GM23338 (cell line): ENCODE measurements at regions not wholly inside any gene's neighbourhood (a gene's known extent, or its start where the extent isn't known, plus 50 kb on each side); places are given as distances from the start of the nearest gene placed in this dataset.

Source experiments
- ATAC-seq: fragments of 200-7000 bp; cut with Tn5 transposase; 3 replicates; pipeline ENCODE4 v1.9.1; 2020
- DNase-seq: peaks from one replicate; pipeline ENCODE4 v3.0.0-alpha.2; 2015; ENCODE audit warnings: low spot score
- H2AFZ ChIP-seq: fragments of 200-600 bp; sonication (generic); 2 replicates; pipeline ENCODE4 v1.8.0; 2016; ENCODE audit warnings: antibody characterized with exemption, mild to moderate bottlenecking, moderate library complexity
- H3F3A ChIP-seq: fragments of 200-600 bp; sonication (generic); replicated peaks from 2 replicates; pipeline ENCODE4 v1.8.0; 2017; ENCODE audit warnings: antibody characterized with exemption, mixed run types, low read depth
- H3K27ac ChIP-seq: fragments of 200-600 bp; sonication (generic); 2 replicates; pipeline ENCODE4 v1.6.1; 2016; ENCODE audit warnings: low read depth
- H3K27me3 ChIP-seq: fragments of 200-600 bp; sonication (generic); 2 replicates; pipeline ENCODE4 v1.8.0; 2016; ENCODE audit warnings: mild to moderate bottlenecking, mixed run types, moderate library complexity; ENCODE audit not compliant: insufficient read depth
- H3K36me3 ChIP-seq: fragments of 200-600 bp; sonication (generic); 2 replicates; pipeline ENCODE4 v1.8.0; 2016; ENCODE audit warnings: mild to moderate bottlenecking; ENCODE audit not compliant: insufficient read depth
- H3K4me1 ChIP-seq: fragments of 200-600 bp; sonication (generic); 2 replicates; pipeline ENCODE4 v1.8.0; 2016; ENCODE audit warnings: mild to moderate bottlenecking, moderate library complexity; ENCODE audit not compliant: insufficient read depth
- H3K4me2 ChIP-seq: fragments of 200-600 bp; sonication (generic); 2 replicates; pipeline ENCODE4 v1.7.1; 2017; ENCODE audit warnings: mixed run types
- H3K4me3 ChIP-seq: fragments of 200-600 bp; sonication (generic); 2 replicates; pipeline ENCODE4 v1.6.1; 2016; ENCODE audit warnings: mixed run types
- H3K79me2 ChIP-seq: fragments of 200-600 bp; sonication (generic); replicated peaks from 2 replicates; pipeline ENCODE4 v1.8.0; 2017; ENCODE audit warnings: mild to moderate bottlenecking; ENCODE audit not compliant: insufficient read depth
- H3K9me2 ChIP-seq: fragments of 200-600 bp; sonication (generic); 2 replicates; pipeline ENCODE4 v1.8.0; 2017; ENCODE audit not compliant: insufficient read depth
- H4K20me1 ChIP-seq: fragments of 200-600 bp; sonication (generic); replicated peaks from 2 replicates; pipeline ENCODE4 v1.8.0; 2017; ENCODE audit warnings: mild to moderate bottlenecking; ENCODE audit not compliant: insufficient read depth
- H3K27ac Mint-ChIP-seq: 2 replicates; pipeline ENCODE4 v1.8.0; 2020; ENCODE audit warnings: inconsistent platforms, mild to moderate bottlenecking, moderate library complexity, mixed read lengths
- H3K27me3 Mint-ChIP-seq: 3 replicates; pipeline ENCODE4 v1.8.0; 2022; ENCODE audit warnings: low read depth, mild to moderate bottlenecking, moderate library complexity, mixed read lengths, inconsistent platforms; ENCODE audit not compliant: insufficient read depth, poor library complexity
- H3K36me3 Mint-ChIP-seq: 3 replicates; pipeline ENCODE4 v1.8.0; 2021; ENCODE audit warnings: low read depth, mild to moderate bottlenecking, inconsistent platforms, moderate library complexity, mixed read lengths
- H3K4me1 Mint-ChIP-seq: 3 replicates; pipeline ENCODE4 v1.8.0; 2020; ENCODE audit warnings: mild to moderate bottlenecking, inconsistent platforms, mixed read lengths
- H3K4me3 Mint-ChIP-seq: 3 replicates; pipeline ENCODE4 v1.8.0; 2021; ENCODE audit warnings: moderate library complexity, mild to moderate bottlenecking, inconsistent platforms, mixed read lengths
- H3K9me3 Mint-ChIP-seq: 3 replicates; pipeline ENCODE4 v1.8.0; 2020; ENCODE audit warnings: moderate library complexity, mild to moderate bottlenecking, inconsistent platforms, mixed read lengths
- JUNB ChIP-seq: IDR thresholded peaks from one replicate; pipeline ENCODE4 v1.6.1; 2016; ENCODE audit warnings: antibody characterized with exemption; ENCODE audit not compliant: unreplicated experiment
- POLR2AphosphoS5 ChIP-seq: IDR thresholded peaks from 2 replicates; pipeline ENCODE4 v1.6.1; 2016; ENCODE audit warnings: antibody characterized with exemption, low read depth
- ZNF331 ChIP-seq: fragments of 250-450 bp; sonication (Bioruptor Pico); IDR thresholded peaks from 2 replicates; pipeline ENCODE4 v1.5.0; 2020; ENCODE audit warnings: low read depth, mild to moderate bottlenecking, moderate library complexity
- TF ChIP-seq, protein P1 (sequence below), 2 experiments: fragments of 200-600 bp in 1 of 2; sonication (generic) in 1 of 2; conservative IDR thresholded peaks; 2 replicates each; pipeline versions ENCODE4 v1.5.1 to v1.6.1; 2016 to 2017; ENCODE audit warnings: antibody characterized with exemption in 2 of 2, low read depth in 2 of 2, mild to moderate bottlenecking in 2 of 2, moderate library complexity in 1 of 2
- TF ChIP-seq, protein P2 (sequence below): IDR thresholded peaks from 2 replicates; pipeline ENCODE4 v1.6.1; 2016; ENCODE audit warnings: antibody characterized with exemption
- TF ChIP-seq, protein P3 (sequence below): fragments of 250-450 bp; sonication (Bioruptor Pico); IDR thresholded peaks from 2 replicates; pipeline ENCODE4 v1.5.0; 2020; ENCODE audit warnings: mild to moderate bottlenecking, moderate library complexity

DNA sequence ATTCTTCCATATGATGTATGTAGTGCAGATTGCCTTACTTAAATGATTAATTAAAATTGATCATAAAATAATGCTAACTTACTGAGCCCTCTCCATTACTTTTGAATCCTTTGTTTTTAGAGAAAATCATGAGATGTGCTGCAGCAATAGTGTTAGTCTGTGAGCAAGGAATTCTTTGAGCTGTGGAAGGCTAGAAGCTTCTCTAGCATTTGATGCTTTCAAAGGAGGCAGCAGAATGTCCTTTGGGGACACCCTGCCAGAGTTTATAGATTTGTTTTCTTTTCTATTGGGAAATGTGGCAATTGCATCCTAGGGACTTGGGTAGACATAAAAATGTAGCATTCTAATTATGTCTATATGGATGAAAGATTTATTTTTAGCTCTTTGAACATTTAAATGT, 284.1 kb upstream of the SMIM30 start (continued):
- no peak for TF ChIP-seq ZNF331 (CRISPR knock-in tag)
- no peak for TF ChIP-seq JUNB
- no peak for TF ChIP-seq POLR2AphosphoS5
- TF ChIP-seq, protein P1, sequence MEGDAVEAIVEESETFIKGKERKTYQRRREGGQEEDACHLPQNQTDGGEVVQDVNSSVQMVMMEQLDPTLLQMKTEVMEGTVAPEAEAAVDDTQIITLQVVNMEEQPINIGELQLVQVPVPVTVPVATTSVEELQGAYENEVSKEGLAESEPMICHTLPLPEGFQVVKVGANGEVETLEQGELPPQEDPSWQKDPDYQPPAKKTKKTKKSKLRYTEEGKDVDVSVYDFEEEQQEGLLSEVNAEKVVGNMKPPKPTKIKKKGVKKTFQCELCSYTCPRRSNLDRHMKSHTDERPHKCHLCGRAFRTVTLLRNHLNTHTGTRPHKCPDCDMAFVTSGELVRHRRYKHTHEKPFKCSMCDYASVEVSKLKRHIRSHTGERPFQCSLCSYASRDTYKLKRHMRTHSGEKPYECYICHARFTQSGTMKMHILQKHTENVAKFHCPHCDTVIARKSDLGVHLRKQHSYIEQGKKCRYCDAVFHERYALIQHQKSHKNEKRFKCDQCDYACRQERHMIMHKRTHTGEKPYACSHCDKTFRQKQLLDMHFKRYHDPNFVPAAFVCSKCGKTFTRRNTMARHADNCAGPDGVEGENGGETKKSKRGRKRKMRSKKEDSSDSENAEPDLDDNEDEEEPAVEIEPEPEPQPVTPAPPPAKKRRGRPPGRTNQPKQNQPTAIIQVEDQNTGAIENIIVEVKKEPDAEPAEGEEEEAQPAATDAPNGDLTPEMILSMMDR (conservative IDR thresholded peaks at IDR 0.05; ENCODE audit: low read depth in 2 of 2): no peak

DNA sequence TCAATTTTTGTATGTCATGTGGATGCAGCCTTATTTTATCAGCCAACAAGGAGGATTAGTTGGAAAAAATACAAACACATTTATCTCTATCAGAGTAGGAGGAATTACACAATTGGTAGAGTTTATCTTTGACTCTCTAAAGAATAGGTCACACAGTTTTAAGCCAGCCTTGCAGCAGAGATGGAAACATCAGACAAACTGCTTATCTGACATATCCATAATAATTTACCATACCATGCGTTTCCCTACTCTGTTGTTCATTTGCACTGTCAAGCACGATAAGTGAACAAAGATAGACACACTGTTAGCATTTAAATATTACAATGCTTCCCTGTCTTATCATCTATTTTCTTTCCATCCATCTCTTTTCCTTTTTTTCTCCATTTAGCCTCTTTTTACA, 283.7 kb upstream of the SMIM30 start:
- Histone ChIP-seq H3K4me3 (no peak overlapping the region), H2AFZ (no peak overlapping the region), H3K27me3 (no peaks in the 10 kb centered on the region), H3K9me2 (no peaks in the 10 kb centered on the region), H3F3A (no peaks in the 10 kb centered on the region), H3K4me2 (no peak overlapping the region), H4K20me1 (no peaks in the 10 kb centered on the region), H3K4me1 (no peaks in the 10 kb centered on the region), H3K79me2 (no peaks in the 10 kb centered on the region), H3K36me3 (no peaks in the 10 kb centered on the region), H3K27ac (no peak overlapping the region)
- DNase-seq (no peak), ATAC-seq (no peak)
- no peaks in the 10 kb centered on the region for H3K9me3 Mint-ChIP-seq
- no peak overlapping the region for H3K27ac Mint-ChIP-seq
- H3K4me1 Mint-ChIP-seq: no peaks in the 10 kb centered on the region
- no peak overlapping the region for H3K4me3 Mint-ChIP-seq
- TF ChIP-seq, protein P1 (conservative IDR thresholded peaks at IDR 0.05; ENCODE audit: low read depth in 2 of 2): no peak
- TF ChIP-seq, protein P2, sequence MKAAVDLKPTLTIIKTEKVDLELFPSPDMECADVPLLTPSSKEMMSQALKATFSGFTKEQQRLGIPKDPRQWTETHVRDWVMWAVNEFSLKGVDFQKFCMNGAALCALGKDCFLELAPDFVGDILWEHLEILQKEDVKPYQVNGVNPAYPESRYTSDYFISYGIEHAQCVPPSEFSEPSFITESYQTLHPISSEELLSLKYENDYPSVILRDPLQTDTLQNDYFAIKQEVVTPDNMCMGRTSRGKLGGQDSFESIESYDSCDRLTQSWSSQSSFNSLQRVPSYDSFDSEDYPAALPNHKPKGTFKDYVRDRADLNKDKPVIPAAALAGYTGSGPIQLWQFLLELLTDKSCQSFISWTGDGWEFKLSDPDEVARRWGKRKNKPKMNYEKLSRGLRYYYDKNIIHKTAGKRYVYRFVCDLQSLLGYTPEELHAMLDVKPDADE: no peak
- no peaks in the 10 kb centered on the region for H3K27me3 Mint-ChIP-seq
- H3K36me3 Mint-ChIP-seq: no peaks in the 10 kb centered on the region

DNA sequence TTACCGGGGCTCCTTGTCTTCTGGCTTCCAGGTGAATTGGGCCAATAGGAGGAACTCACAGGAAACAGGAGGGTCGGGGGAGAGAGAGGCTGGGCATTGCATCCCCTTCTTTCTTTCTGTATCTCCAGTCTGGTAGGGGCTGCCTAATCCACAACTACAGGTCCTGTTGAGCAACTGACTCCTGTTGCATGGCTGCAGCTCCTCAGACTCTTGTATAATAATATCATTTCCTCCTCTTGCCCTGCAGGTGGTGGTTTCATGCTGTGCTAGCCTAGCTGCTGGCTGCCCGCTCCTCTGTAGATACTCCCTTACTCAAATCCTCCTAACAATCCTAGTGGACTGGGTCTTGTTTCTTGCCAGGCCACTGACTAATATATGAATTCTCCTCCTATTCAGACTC, 276.5 kb upstream of the SMIM30 start:
- Histone ChIP-seq H3K4me3 (no peak overlapping the region), H3K4me1 (peaks cover 32% of the 10 kb centered on the region), H2AFZ (no peak overlapping the region), H3K79me2 (no peaks in the 10 kb centered on the region), H3K9me2 (no peaks in the 10 kb centered on the region), H4K20me1 (no peaks in the 10 kb centered on the region), H3K4me2 (peak overlapping the region; percentile 56), H3K27me3 (no peaks in the 10 kb centered on the region), H3F3A (no peaks in the 10 kb centered on the region), H3K27ac (peak overlapping the region; percentile 67), H3K36me3 (no peaks in the 10 kb centered on the region)
- Mint-ChIP-seq H3K36me3 (peaks cover 5% of the 10 kb centered on the region; the same call in 1 of the 3 replicates), H3K27ac (no peak overlapping the region), H3K4me1 (peaks cover 41% of the 10 kb centered on the region), H3K4me3 (no peak overlapping the region), H3K9me3 (peaks cover 1% of the 10 kb centered on the region; the same call in 1 of the 3 replicates), H3K27me3 (peaks cover 2% of the 10 kb centered on the region)
- ATAC-seq (peak; percentile 96), DNase-seq (peak; percentile 82)
- TF ChIP-seq, protein P3, sequence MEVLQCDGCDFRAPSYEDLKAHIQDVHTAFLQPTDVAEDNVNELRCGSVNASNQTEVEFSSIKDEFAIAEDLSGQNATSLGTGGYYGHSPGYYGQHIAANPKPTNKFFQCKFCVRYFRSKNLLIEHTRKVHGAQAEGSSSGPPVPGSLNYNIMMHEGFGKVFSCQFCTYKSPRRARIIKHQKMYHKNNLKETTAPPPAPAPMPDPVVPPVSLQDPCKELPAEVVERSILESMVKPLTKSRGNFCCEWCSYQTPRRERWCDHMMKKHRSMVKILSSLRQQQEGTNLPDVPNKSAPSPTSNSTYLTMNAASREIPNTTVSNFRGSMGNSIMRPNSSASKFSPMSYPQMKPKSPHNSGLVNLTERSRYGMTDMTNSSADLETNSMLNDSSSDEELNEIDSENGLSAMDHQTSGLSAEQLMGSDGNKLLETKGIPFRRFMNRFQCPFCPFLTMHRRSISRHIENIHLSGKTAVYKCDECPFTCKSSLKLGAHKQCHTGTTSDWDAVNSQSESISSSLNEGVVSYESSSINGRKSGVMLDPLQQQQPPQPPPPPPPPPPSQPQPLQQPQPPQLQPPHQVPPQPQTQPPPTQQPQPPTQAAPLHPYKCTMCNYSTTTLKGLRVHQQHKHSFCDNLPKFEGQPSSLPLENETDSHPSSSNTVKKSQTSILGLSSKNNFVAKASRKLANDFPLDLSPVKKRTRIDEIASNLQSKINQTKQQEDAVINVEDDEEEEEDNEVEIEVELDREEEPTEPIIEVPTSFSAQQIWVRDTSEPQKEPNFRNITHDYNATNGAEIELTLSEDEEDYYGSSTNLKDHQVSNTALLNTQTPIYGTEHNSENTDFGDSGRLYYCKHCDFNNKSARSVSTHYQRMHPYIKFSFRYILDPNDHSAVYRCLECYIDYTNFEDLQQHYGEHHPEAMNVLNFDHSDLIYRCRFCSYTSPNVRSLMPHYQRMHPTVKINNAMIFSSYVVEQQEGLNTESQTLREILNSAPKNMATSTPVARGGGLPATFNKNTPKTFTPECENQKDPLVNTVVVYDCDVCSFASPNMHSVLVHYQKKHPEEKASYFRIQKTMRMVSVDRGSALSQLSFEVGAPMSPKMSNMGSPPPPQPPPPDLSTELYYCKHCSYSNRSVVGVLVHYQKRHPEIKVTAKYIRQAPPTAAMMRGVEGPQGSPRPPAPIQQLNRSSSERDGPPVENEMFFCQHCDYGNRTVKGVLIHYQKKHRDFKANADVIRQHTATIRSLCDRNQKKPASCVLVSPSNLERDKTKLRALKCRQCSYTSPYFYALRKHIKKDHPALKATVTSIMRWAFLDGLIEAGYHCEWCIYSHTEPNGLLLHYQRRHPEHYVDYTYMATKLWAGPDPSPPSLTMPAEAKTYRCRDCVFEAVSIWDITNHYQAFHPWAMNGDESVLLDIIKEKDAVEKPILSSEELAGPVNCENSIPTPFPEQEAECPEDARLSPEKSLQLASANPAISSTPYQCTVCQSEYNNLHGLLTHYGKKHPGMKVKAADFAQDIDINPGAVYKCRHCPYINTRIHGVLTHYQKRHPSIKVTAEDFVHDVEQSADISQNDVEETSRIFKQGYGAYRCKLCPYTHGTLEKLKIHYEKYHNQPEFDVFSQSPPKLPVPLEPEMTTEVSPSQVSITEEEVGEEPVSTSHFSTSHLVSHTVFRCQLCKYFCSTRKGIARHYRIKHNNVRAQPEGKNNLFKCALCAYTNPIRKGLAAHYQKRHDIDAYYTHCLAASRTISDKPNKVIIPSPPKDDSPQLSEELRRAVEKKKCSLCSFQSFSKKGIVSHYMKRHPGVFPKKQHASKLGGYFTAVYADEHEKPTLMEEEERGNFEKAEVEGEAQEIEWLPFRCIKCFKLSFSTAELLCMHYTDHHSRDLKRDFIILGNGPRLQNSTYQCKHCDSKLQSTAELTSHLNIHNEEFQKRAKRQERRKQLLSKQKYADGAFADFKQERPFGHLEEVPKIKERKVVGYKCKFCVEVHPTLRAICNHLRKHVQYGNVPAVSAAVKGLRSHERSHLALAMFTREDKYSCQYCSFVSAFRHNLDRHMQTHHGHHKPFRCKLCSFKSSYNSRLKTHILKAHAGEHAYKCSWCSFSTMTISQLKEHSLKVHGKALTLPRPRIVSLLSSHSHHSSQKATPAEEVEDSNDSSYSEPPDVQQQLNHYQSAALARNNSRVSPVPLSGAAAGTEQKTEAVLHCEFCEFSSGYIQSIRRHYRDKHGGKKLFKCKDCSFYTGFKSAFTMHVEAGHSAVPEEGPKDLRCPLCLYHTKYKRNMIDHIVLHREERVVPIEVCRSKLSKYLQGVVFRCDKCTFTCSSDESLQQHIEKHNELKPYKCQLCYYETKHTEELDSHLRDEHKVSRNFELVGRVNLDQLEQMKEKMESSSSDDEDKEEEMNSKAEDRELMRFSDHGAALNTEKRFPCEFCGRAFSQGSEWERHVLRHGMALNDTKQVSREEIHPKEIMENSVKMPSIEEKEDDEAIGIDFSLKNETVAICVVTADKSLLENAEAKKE (CRISPR knock-in tag): peak; percentile 47; the same call in 1 of the 2 replicates
- TF ChIP-seq ZNF331 (CRISPR knock-in tag): no peak
